Esophagus squamous epithelium (tissue), 4 donors: ENCODE measurements at regions not wholly inside any gene's neighbourhood (a gene's known extent, or its start where the extent isn't known, plus 50 kb on each side); places are given as distances from the start of the nearest gene placed in this dataset.

Experiments
- POLR2A ChIP-seq, 4 donors: fragments of 450-650 bp; IDR thresholded peaks; one replicate each; pipeline ENCODE4 v1.6.1; 2017; ENCODE audit warnings: antibody characterized with exemption in 4 of 4, mild to moderate bottlenecking in 4 of 4, moderate library complexity in 3 of 4
- TF ChIP-seq, protein P1 (sequence below), 6 experiments: fragments of 450-650 bp in 4 of 6; fragments of 200-600 bp in 2 of 6; sonication (generic) in 2 of 6; IDR thresholded peaks; one replicate each; pipeline ENCODE4 v1.5.1; 2016 to 2019; ENCODE audit warnings: antibody characterized with exemption in 6 of 6, mild to moderate bottlenecking in 4 of 6, moderate library complexity in 4 of 6

DNA sequence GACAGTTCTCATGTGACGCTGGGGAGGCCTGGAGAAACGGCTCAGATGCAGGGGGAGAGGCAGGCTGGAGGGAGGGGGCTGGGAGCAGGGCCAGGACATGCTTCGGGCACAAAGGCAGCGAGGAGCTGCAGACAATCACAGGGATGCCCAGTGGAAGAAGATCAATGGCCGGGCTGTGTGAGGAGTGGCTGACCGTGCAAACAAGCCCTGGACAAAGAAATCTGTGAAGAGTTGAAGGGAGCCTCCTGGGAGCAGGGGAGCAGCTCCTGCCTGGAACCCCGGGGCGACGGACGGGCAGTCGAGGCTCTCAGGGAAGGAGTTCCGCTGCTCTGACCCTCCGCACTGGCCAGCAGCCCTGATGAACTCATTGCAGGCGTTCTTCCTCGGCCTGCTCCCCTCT, 126.7 kb upstream of the B3GAT1 start:
- TF ChIP-seq, protein P1, sequence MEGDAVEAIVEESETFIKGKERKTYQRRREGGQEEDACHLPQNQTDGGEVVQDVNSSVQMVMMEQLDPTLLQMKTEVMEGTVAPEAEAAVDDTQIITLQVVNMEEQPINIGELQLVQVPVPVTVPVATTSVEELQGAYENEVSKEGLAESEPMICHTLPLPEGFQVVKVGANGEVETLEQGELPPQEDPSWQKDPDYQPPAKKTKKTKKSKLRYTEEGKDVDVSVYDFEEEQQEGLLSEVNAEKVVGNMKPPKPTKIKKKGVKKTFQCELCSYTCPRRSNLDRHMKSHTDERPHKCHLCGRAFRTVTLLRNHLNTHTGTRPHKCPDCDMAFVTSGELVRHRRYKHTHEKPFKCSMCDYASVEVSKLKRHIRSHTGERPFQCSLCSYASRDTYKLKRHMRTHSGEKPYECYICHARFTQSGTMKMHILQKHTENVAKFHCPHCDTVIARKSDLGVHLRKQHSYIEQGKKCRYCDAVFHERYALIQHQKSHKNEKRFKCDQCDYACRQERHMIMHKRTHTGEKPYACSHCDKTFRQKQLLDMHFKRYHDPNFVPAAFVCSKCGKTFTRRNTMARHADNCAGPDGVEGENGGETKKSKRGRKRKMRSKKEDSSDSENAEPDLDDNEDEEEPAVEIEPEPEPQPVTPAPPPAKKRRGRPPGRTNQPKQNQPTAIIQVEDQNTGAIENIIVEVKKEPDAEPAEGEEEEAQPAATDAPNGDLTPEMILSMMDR (IDR thresholded peaks at IDR 0.05): no peak
- no peak for TF ChIP-seq POLR2A (IDR thresholded peaks at IDR 0.05)
